ENCODE measurements at regions not wholly inside any gene's neighbourhood (a gene's known extent, or its start where the extent isn't known, plus 50 kb on each side); places are given as distances from the start of the nearest gene placed in this dataset.

DNA sequence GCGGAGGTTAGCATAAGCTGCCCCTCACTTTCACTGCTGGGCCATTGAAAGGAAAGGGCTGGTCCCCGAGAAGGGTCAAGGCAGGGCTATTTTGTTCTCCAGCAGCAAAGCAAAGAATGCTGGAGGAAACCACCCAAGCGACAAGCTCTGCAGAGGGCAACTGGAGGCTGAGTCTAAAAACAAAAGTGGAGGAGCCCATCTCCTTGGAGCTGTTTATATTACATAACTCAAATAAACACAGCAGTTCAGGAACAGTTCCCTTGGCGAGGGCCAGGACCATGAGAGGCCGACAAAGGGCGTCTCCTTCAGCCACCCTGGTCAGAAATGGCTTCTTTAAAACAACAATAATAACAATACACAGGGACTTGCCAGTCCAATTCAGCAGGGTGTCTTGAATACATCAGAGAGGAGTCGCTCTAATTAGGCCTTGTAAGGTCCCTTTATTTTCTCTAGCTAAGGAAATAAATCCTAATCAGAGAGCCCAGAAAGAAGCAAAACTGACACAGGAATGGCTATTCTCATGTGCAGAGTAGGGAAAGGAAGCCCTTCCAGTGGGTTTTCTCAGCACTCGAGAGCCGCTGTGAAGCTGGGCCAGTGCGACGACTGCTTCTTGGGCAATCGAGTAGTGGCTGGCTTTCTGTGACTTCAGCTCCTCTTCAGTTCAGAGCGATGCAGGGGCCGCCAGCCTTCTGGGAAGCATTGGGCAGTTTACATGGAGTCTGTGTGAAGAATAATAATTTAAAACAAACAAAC is 57.0 kb upstream of the TARBP1 start:
- no peaks in the 10 kb centered on the region for H3K36me3 ChIP-seq
- no peak overlapping the region for H3K4me3 ChIP-seq
- H3K9ac ChIP-seq: no peak overlapping the region
- H3K9me3 ChIP-seq (ENCODE audit: low read depth): no peaks in the 10 kb centered on the region
- H3K27me3 ChIP-seq: no peaks in the 10 kb centered on the region
- H3K27ac ChIP-seq: peak overlapping the region; percentile 34
- peaks cover 24% of the 10 kb centered on the region for H3F3A ChIP-seq (ENCODE audit: low read depth)
- TF ChIP-seq EZH2phosphoT487 (IDR thresholded peaks at IDR 0.05): no peak
- TF ChIP-seq EZH2 (IDR thresholded peaks at IDR 0.05): no peak
- TF ChIP-seq, protein P1, sequence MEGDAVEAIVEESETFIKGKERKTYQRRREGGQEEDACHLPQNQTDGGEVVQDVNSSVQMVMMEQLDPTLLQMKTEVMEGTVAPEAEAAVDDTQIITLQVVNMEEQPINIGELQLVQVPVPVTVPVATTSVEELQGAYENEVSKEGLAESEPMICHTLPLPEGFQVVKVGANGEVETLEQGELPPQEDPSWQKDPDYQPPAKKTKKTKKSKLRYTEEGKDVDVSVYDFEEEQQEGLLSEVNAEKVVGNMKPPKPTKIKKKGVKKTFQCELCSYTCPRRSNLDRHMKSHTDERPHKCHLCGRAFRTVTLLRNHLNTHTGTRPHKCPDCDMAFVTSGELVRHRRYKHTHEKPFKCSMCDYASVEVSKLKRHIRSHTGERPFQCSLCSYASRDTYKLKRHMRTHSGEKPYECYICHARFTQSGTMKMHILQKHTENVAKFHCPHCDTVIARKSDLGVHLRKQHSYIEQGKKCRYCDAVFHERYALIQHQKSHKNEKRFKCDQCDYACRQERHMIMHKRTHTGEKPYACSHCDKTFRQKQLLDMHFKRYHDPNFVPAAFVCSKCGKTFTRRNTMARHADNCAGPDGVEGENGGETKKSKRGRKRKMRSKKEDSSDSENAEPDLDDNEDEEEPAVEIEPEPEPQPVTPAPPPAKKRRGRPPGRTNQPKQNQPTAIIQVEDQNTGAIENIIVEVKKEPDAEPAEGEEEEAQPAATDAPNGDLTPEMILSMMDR (IDR thresholded peaks at IDR 0.05): no peak
- H3K79me2 ChIP-seq (ENCODE audit: low read depth): no peaks in the 10 kb centered on the region
- peaks cover 35% of the 10 kb centered on the region for H3K4me1 ChIP-seq
- Mint-ChIP-seq H3K4me1 (peaks cover 92% of the 10 kb centered on the region), H3K4me3 (no peak overlapping the region), H3K27ac (peak overlapping the region; percentile 80), H3K27me3 (ENCODE audit: insufficient read depth, low read depth) (peaks cover 15% of the 10 kb centered on the region), H3K9me3 (no peaks in the 10 kb centered on the region), H3K36me3 (no peaks in the 10 kb centered on the region)
- peaks cover 6% of the 10 kb centered on the region for H4K20me1 ChIP-seq (ENCODE audit: low read depth)
- no peak overlapping the region for H2AFZ ChIP-seq (replicated peaks)
- peak overlapping the region; percentile 41 for H3K4me2 ChIP-seq
- peak; percentile 61 for DNase-seq (ENCODE audit: low spot score)

DNA sequence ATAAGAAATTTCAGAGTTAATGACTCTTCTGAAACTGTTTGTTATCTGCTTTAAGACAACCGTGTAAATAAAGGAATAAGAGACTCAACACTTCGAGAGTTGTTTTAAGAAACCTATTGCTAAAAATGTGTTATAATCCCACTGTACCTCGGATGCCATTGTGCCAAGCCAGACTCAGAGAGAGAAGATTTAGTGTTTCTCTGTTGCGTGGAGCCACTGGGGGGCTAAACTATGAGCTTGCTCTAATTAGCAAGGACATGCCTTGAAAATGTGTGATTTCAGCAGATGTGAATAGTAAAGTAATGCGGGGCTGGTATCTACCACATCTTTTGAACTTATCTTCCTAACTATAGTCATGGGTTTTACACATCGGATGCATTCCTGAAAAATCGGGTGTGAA is 56.2 kb upstream of the TARBP1 start:
- Histone ChIP-seq H3K4me3 (no peak overlapping the region), H3K9me3 (ENCODE audit: low read depth) (no peaks in the 10 kb centered on the region), H3K4me2 (no peak overlapping the region), H2AFZ (replicated peaks) (no peak overlapping the region), H4K20me1 (ENCODE audit: low read depth) (peaks cover 6% of the 10 kb centered on the region), H3K36me3 (no peaks in the 10 kb centered on the region), H3K27ac (no peak overlapping the region), H3K79me2 (ENCODE audit: low read depth) (no peaks in the 10 kb centered on the region), H3K27me3 (no peaks in the 10 kb centered on the region), H3K9ac (no peak overlapping the region), H3K4me1 (peaks cover 40% of the 10 kb centered on the region), H3F3A (ENCODE audit: low read depth) (peaks cover 24% of the 10 kb centered on the region)
- Mint-ChIP-seq H3K9me3 (no peaks in the 10 kb centered on the region), H3K4me1 (peaks cover 92% of the 10 kb centered on the region), H3K4me3 (no peak overlapping the region), H3K27ac (peak overlapping the region; percentile 80), H3K36me3 (no peaks in the 10 kb centered on the region), H3K27me3 (ENCODE audit: insufficient read depth, low read depth) (peaks cover 15% of the 10 kb centered on the region)
- DNase-seq (ENCODE audit: low spot score): no peak
- TF ChIP-seq EZH2 (IDR thresholded peaks at IDR 0.05) (no peak), EZH2phosphoT487 (IDR thresholded peaks at IDR 0.05) (no peak)
- TF ChIP-seq, protein P1 (IDR thresholded peaks at IDR 0.05): no peak

DNA sequence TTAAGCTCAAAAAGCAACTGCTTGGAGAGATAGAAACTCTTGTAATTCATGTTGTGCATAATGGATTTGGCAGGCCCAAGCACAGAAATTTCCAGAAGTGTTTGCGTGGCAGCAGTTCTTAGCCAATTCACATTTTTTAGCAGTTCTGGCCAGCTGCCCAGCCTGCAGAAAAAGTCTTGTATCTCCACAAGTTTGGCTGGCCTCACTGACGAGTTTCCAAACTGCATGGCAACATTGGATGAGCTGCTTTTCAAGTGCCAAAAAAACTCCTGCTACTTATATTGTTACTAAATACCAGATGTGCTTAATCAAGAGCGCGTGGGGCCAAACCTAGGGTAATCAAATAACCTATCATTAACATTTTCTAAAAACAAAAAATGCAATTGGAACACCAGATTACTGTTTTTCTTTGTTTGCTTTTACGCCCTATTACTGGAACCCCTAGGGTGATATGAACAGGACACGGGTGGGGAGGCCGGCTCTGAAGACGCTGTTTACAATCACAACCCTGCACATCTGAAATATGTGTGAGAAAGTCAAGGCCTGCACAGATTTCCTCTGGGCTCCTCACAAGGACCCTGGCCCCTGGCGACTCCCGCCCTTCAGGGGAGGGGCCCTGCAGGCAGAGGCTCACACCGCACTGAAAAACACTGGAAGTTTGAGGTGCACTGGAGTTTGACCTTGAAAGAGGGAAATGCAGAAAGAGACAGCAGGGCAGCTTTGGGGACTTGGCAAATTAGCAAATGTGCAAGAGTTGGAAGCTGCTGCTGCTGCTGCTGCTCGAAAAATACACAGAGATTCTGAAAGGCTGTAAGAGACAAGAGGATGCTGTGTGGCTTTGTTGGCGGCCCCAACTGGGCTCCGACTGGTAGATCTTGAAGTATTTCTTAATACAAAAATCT is 55.2 kb upstream of the TARBP1 start:
- Histone ChIP-seq H3K4me3 (no peak overlapping the region), H3F3A (ENCODE audit: low read depth) (peaks cover 24% of the 10 kb centered on the region), H2AFZ (replicated peaks) (no peak overlapping the region), H3K27me3 (no peaks in the 10 kb centered on the region), H3K36me3 (no peaks in the 10 kb centered on the region), H3K9ac (no peak overlapping the region), H4K20me1 (ENCODE audit: low read depth) (peaks cover 6% of the 10 kb centered on the region), H3K4me1 (peaks cover 40% of the 10 kb centered on the region), H3K27ac (no peak overlapping the region), H3K9me3 (ENCODE audit: low read depth) (no peaks in the 10 kb centered on the region), H3K79me2 (ENCODE audit: low read depth) (no peaks in the 10 kb centered on the region), H3K4me2 (no peak overlapping the region)
- Mint-ChIP-seq H3K4me3 (peak overlapping the region; percentile 34), H3K27me3 (ENCODE audit: insufficient read depth, low read depth) (peaks cover 15% of the 10 kb centered on the region), H3K27ac (peak overlapping the region; percentile 71), H3K9me3 (no peaks in the 10 kb centered on the region), H3K4me1 (peaks cover 87% of the 10 kb centered on the region), H3K36me3 (no peaks in the 10 kb centered on the region)
- DNase-seq (ENCODE audit: low spot score): no peak
- TF ChIP-seq EZH2 (IDR thresholded peaks at IDR 0.05): no peak
- TF ChIP-seq EZH2phosphoT487 (IDR thresholded peaks at IDR 0.05): no peak
- TF ChIP-seq, protein P1 (IDR thresholded peaks at IDR 0.05): no peak
